GM06990 (cell line): ENCODE measurements at regions not wholly inside any gene's neighbourhood (a gene's known extent, or its start where the extent isn't known, plus 50 kb on each side); places are given as distances from the start of the nearest gene placed in this dataset.

Source experiments
- DNase-seq: peaks from one replicate; pipeline ENCODE4 v3.0.0-alpha.2; 2011; ENCODE audit not compliant: insufficient read length; ENCODE audit errors: extremely low read depth
- H3K27me3 ChIP-seq: replicated peaks from 2 replicates; pipeline ENCODE4 v1.6.0; 2011; ENCODE audit warnings: low read length; ENCODE audit not compliant: control insufficient read depth, insufficient read depth
- H3K36me3 ChIP-seq: 2 replicates; pipeline ENCODE4 v1.5.1; 2011; ENCODE audit warnings: low read length; ENCODE audit not compliant: control insufficient read depth, insufficient read depth
- H3K4me3 ChIP-seq: replicated peaks from 2 replicates; pipeline ENCODE4 v1.5.1; 2011; ENCODE audit warnings: low read depth, mild to moderate bottlenecking, control low read depth, low read length
- CTCF ChIP-seq: IDR thresholded peaks from 2 replicates; pipeline ENCODE4 v1.5.1; 2011; ENCODE audit warnings: low read length, control low read depth, mild to moderate bottlenecking, inconsistent platforms; ENCODE audit not compliant: insufficient read depth, poor library complexity, severe bottlenecking

GRCh38 chr6:74785236-74785635 is 420.6 kb downstream of the COL12A1 start:
- H3K36me3 ChIP-seq, result no peaks in the 10 kb centered on the region
- no peaks in the 10 kb centered on the region for H3K27me3 ChIP-seq
- DNase-seq, result no peak
- TF ChIP-seq CTCF, result no peak
- H3K4me3 ChIP-seq, result no peak overlapping the region

- DNase-seq, result no peak
- Histone ChIP-seq H3K36me3 (no peaks in the 10 kb centered on the region), H3K4me3 (no peak overlapping the region), H3K27me3 (no peaks in the 10 kb centered on the region)
- TF ChIP-seq CTCF, result no peak
These were observed 423.5 kb downstream of the COL12A1 start for GRCh38 chr6:74782346-74782745.

DNA sequence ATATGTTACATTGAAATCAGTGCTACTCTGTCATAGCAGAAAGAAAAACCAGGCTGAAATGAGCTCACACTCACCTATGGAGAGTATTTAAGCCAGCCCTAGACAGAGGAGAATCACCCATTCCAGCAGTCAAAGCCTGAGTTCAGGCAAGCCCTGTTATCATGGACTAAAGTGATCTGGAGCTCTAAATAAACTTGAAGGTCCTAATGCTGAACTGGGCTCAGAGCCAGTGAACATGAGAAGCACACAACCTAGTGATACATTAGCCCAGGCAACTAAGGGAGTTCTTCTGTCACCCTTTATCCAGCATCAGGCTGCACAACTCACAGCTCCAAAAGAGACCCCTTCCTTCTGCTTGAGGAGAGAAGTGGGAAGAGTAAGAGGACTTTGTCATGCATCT is 425.0 kb downstream of the COL12A1 start:
- no peak for TF ChIP-seq CTCF
- Histone ChIP-seq H3K27me3 (no peaks in the 10 kb centered on the region), H3K4me3 (no peak overlapping the region), H3K36me3 (no peaks in the 10 kb centered on the region)
- DNase-seq, result no peak

GRCh38 chr6:74768738-74769137 is 437.1 kb downstream of the COL12A1 start:
- H3K4me3 ChIP-seq, result no peak overlapping the region

DNA sequence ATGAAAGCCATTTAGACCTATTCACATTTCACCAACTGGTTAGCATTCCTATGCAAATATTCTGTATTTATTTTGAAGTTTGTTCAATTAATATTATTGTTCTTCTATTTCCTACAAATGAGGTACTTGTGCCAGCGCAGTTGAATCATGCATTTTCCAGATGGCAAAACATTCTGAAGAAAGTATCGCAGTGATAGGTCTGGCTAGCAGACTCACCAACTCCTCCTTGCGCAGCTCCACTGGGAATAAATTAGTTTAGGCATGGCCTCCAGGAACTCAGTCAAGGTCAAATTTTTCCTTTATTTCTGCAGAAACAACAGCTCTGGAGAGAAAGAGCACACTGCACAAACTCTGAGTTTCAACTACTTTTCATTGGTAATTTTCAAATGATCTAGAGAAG is 437.7 kb downstream of the COL12A1 start:
- no peak for DNase-seq
- H3K36me3 ChIP-seq, result no peaks in the 10 kb centered on the region
- no peaks in the 10 kb centered on the region for H3K27me3 ChIP-seq
- no peak for TF ChIP-seq CTCF
- no peak overlapping the region for H3K4me3 ChIP-seq

More at GRCh38 chr6:74768738-74769137, 437.1 kb downstream of the COL12A1 start:
- H3K36me3 ChIP-seq, result no peaks in the 10 kb centered on the region
- DNase-seq, result no peak
- no peaks in the 10 kb centered on the region for H3K27me3 ChIP-seq
- TF ChIP-seq CTCF, result no peak

GRCh38 chr6:74765486-74765885 is 440.4 kb downstream of the COL12A1 start:
- DNase-seq, result no peak
- no peaks in the 10 kb centered on the region for H3K36me3 ChIP-seq
- H3K27me3 ChIP-seq, result no peaks in the 10 kb centered on the region
- TF ChIP-seq CTCF, result no peak
- no peak overlapping the region for H3K4me3 ChIP-seq
